AG10803 (cell line): ENCODE measurements at regions not wholly inside any gene's neighbourhood (a gene's known extent, or its start where the extent isn't known, plus 50 kb on each side); places are given as distances from the start of the nearest gene placed in this dataset.

ENCODE experiments used
- DNase-seq: peaks from one replicate; pipeline ENCODE4 v3.0.0; 2010; ENCODE audit warnings: low read depth
- H3K4me3 ChIP-seq: 2 replicates; pipeline ENCODE4 v1.5.1; 2011; ENCODE audit warnings: mild to moderate bottlenecking, low read length, control low read depth
- TF ChIP-seq, protein P1 (sequence below): conservative IDR thresholded peaks from 2 replicates; pipeline ENCODE4 v1.5.1; 2011; ENCODE audit warnings: mild to moderate bottlenecking, low read length, control low read depth, inconsistent platforms

DNA sequence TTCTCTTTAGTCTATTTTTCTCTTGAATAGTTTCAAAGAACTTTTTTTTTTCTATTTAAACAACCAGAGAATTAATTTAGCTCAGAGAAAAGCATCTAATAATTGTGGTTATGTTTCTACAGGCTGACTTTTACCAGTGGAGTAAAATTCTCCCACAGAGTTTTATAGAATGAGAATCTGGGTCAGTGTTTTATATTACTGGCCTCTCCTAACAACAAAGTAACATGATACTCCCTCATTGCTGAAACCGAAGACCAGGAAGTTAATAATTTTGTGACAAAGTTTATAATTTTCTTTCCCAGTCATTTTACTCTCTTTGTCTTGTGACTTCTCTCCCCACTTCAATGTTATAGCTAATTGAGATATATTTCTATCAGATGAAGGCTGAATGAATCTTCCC lies 946.9 kb downstream of the EPHA3 start:
- TF ChIP-seq, protein P1, sequence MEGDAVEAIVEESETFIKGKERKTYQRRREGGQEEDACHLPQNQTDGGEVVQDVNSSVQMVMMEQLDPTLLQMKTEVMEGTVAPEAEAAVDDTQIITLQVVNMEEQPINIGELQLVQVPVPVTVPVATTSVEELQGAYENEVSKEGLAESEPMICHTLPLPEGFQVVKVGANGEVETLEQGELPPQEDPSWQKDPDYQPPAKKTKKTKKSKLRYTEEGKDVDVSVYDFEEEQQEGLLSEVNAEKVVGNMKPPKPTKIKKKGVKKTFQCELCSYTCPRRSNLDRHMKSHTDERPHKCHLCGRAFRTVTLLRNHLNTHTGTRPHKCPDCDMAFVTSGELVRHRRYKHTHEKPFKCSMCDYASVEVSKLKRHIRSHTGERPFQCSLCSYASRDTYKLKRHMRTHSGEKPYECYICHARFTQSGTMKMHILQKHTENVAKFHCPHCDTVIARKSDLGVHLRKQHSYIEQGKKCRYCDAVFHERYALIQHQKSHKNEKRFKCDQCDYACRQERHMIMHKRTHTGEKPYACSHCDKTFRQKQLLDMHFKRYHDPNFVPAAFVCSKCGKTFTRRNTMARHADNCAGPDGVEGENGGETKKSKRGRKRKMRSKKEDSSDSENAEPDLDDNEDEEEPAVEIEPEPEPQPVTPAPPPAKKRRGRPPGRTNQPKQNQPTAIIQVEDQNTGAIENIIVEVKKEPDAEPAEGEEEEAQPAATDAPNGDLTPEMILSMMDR = no peak
- H3K4me3 ChIP-seq = no peak overlapping the region
- no peak for DNase-seq

GRCh38 chr3:90055666-90056065 lies 948.2 kb downstream of the EPHA3 start:
- TF ChIP-seq, protein P1 = no peak
- no peak for DNase-seq

DNA sequence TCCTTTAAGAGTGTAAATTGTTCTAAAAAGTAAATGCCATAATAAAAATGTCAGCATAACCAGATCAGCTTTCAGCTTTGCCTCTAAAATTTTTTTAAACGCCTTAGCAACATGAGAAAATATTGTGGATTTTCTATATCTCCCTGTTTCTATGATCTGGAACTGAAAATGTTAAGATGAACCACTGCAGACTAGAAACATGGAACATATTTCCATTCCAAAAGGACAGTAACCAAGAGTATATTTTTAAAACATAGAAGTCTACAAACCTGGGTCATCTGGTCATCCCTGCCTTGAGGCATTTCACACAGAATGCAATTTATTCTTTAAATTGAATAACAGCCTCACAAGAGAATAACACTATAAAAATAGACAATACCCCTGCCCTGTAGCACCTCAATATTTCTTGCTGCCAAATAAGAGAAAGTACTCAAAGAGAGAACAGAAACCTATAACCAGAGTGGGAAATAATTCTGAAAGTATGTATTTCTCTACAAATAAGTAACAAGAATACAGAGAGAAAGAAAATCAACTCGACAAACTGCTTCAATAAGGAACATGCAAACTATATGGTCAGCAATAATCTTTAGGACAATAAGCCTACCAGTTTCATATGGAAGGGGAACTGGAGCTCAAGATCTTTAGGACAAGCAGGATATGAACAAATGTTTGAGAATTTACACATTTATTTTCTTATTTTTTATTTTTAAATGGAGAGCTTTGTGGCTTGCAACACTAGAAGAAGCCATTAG lies 949.0 kb downstream of the EPHA3 start:
- DNase-seq = no peak
- no peak overlapping the region for H3K4me3 ChIP-seq
- TF ChIP-seq, protein P1 = no peak

More at GRCh38 chr3:90055666-90056065, 948.2 kb downstream of the EPHA3 start:
- H3K4me3 ChIP-seq = no peak overlapping the region

GRCh38 chr3:90062016-90062415 lies 954.6 kb downstream of the EPHA3 start:
- TF ChIP-seq, protein P1 = no peak
- no peak for DNase-seq
- no peak overlapping the region for H3K4me3 ChIP-seq

DNA sequence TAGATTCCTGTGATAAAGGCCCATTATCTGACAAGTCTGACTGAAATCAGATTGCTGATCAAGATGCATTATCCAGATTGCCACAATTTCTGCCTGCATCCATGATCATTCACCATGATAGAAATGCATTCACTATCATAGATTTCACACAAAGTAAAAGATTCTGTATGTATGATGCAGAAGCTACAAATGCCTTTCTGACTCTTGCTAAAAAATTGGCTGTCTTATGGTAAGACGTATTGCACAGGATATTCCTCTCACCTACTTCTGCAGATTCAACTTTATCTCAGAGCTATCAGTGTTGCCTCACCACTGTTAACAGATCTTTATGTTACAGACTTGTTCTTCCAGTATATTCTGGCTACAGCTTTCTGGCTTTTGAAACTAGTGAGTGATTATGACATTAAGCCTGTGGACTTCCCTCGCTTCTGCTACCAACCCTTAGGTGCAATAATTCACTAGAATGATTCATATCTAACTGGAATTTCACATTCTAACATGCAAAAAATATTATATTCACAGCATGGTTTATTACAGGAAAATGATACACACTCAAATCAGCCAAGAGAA lies 955.3 kb downstream of the EPHA3 start:
- H3K4me3 ChIP-seq = no peak overlapping the region
- TF ChIP-seq, protein P1 = no peak
- DNase-seq = no peak

GRCh38 chr3:90068783-90069182 lies 961.4 kb downstream of the EPHA3 start:
- H3K4me3 ChIP-seq = no peak overlapping the region
- TF ChIP-seq, protein P1 = no peak
- no peak for DNase-seq

GRCh38 chr3:90069748-90070147 lies 962.3 kb downstream of the EPHA3 start:
- no peak for DNase-seq
- TF ChIP-seq, protein P1 = no peak
- no peak overlapping the region for H3K4me3 ChIP-seq
